Activated CD4-positive, alpha-beta memory T cell treated with anti-CD3 and anti-CD28 coated beads, Interleukin-2, amount 10 ng/mL, durations not matched to agents 7 days and 5 days (primary cell): ENCODE measurements at regions not wholly inside any gene's neighbourhood (a gene's known extent, or its start where the extent isn't known, plus 50 kb on each side); places are given as distances from the start of the nearest gene placed in this dataset.
"Not testable (repeated sequence)": the region's sequence is repeated elsewhere in the genome, so short reads cannot be mapped to it uniquely, and the experiment has no call there.

Source experiments
- CTCF ChIA-PET: fragments of 350-600 bp; sonication (Branson Sonifier 250); formaldehyde crosslinking; loops from one replicate; lab custom pipeline; 2021; ENCODE audit warnings: antibody characterized with exemption, inconsistent platforms; lab: Charles Lee
- POLR2A ChIA-PET: fragments of 350-600 bp; sonication (Branson Sonifier 250); formaldehyde crosslinking; loops from one replicate; lab custom pipeline; 2021; ENCODE audit warnings: antibody characterized with exemption; lab: Charles Lee
- DNase-seq: peaks from one replicate; pipeline ENCODE4 v3.0.0-alpha.2; 2020
- H3K27ac Mint-ChIP-seq: one replicate; pipeline ENCODE4 v1.8.0; 2021; ENCODE audit warnings: mild to moderate bottlenecking, mixed read lengths
- H3K27me3 Mint-ChIP-seq: one replicate; pipeline ENCODE4 v1.8.0; 2021; ENCODE audit warnings: mixed read lengths
- H3K36me3 Mint-ChIP-seq: one replicate; pipeline ENCODE4 v1.8.0; 2021; ENCODE audit warnings: low read depth, mixed read lengths
- H3K4me1 Mint-ChIP-seq: one replicate; pipeline ENCODE4 v1.8.0; 2021; ENCODE audit warnings: mixed read lengths
- H3K4me3 Mint-ChIP-seq: one replicate; pipeline ENCODE4 v1.8.0; 2021; ENCODE audit warnings: mild to moderate bottlenecking, mixed read lengths
- H3K9me3 Mint-ChIP-seq: one replicate; pipeline ENCODE4 v1.8.0; 2021; ENCODE audit warnings: mixed read lengths

DNA sequence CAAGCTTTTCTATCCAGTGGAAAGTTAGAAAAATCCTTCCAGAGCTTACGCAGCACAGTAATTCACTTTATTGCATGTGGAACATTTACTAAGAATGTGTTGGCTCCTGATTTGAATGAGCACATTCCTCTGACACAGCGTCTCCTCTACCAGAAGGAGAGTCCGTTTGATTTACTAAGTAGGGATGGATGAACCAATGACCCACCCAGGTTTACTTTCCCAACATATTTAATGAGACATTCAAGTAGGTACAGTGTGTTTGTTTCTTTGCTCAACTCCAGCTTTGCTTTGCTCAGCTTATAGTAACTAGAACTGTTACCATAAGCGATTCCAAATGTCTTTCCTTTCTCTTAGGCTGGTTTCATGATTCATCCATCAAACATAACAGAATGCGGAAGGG lies 161.7 kb downstream of the SMARCA1 start:
- H3K4me1 Mint-ChIP-seq: no peaks in the 10 kb centered on the region
- no peaks in the 10 kb centered on the region for H3K9me3 Mint-ChIP-seq
- DNase-seq: no peak
- CTCF ChIA-PET: no interaction called here
- no peaks in the 10 kb centered on the region for H3K27me3 Mint-ChIP-seq
- no peak overlapping the region for H3K27ac Mint-ChIP-seq
- no peak overlapping the region for H3K4me3 Mint-ChIP-seq
- no peaks in the 10 kb centered on the region for H3K36me3 Mint-ChIP-seq
- POLR2A ChIA-PET: no interaction called here

DNA sequence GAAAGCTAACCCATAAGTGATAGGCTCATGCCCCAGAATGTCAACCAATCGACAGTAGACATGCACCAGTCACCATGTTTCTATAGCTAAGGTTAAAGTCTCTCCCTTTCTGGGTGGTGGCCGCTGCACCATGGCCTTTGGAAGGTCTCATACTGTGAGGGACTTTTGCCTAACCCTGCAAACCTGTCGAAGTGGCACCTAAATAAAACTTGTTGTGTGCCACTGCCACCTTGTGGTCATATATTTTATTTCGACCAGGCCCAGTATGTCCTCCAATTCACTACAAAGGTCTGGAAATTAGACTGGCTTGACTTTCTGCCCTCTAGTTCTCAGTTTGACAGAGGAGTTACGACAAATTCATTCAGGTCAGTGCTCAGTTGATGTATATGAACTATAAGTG lies 163.1 kb downstream of the SMARCA1 start:
- no peaks in the 10 kb centered on the region for H3K27me3 Mint-ChIP-seq
- no peaks in the 10 kb centered on the region for H3K9me3 Mint-ChIP-seq
- CTCF ChIA-PET: no interaction called here
- no peak overlapping the region for H3K27ac Mint-ChIP-seq
- H3K4me3 Mint-ChIP-seq: no peak overlapping the region
- DNase-seq: peak; percentile 36
- no peaks in the 10 kb centered on the region for H3K4me1 Mint-ChIP-seq
- POLR2A ChIA-PET: no interaction called here
- no peaks in the 10 kb centered on the region for H3K36me3 Mint-ChIP-seq

DNA sequence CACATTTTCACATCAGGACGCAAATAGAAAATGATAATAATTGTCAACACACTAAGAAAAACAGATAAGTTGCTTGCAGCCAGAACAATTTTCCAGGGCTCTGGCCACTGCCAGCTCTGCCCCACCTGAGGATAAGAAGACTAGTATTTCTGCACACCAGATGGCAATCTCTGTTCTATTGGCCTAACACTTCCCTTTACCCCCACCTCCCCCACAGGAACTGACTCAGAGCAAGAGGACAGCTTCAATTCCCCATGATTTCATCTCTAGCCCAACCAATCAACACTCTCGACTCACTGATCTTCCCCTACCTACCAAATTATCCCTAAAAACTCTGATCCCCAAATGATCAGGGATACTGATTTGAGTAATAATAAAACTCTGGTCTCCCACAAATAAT lies 164.0 kb downstream of the SMARCA1 start:
- ChIA-PET CTCF (no interaction called here), POLR2A (no interaction called here)
- Mint-ChIP-seq H3K4me1 (no peaks in the 10 kb centered on the region), H3K36me3 (no peaks in the 10 kb centered on the region), H3K4me3 (no peak overlapping the region), H3K9me3 (no peaks in the 10 kb centered on the region), H3K27me3 (no peaks in the 10 kb centered on the region), H3K27ac (no peak overlapping the region)
- DNase-seq: no peak

DNA sequence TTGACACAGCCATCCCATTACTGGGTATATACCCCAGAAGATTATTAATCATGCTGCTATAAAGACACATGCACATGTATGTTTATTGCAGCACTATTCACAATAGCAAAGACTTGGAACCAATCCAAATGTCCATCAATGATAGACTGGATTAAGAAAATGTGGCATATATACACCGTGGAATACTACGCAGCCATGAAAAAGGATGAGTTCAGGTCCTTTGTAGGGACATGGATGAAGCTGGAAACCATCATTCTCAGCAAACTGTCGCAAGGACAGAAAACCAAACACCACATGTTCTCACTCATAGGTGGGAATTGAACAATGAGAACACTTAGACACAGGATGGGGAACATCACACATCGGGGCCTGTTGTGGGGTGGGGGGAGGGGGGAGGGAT lies 165.9 kb downstream of the SMARCA1 start:
- CTCF ChIA-PET, DNase-seq, H3K9me3 Mint-ChIP-seq, H3K27ac Mint-ChIP-seq, H3K4me1 Mint-ChIP-seq, POLR2A ChIA-PET, H3K36me3 Mint-ChIP-seq, H3K4me3 Mint-ChIP-seq, H3K27me3 Mint-ChIP-seq: not testable (repeated sequence)

DNA sequence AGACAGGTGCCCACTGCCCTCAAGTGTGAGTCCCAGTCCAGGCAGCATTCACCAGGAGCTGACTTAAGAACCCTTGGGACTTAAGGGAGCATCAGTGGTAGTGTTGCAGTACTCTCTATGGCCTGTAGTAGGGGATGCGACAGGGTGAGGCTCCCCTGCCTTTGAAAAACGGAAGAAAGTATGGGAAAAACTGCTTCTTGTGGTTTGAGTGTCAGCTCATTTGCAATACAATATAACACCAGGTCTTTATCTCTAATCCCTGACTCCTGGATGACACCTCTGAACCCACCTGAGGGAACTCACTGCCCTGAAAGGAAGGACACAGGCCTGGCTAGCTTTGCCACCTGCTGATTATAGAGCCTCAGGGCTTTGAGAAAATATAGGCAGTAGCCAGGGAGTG lies 176.0 kb downstream of the SMARCA1 start:
- ChIA-PET POLR2A (no interaction called here), CTCF (no interaction called here)
- Mint-ChIP-seq H3K4me3 (no peak overlapping the region), H3K4me1 (no peaks in the 10 kb centered on the region), H3K27ac (no peak overlapping the region), H3K27me3 (no peaks in the 10 kb centered on the region), H3K36me3 (no peaks in the 10 kb centered on the region), H3K9me3 (peaks cover 6% of the 10 kb centered on the region)
- DNase-seq: no peak

DNA sequence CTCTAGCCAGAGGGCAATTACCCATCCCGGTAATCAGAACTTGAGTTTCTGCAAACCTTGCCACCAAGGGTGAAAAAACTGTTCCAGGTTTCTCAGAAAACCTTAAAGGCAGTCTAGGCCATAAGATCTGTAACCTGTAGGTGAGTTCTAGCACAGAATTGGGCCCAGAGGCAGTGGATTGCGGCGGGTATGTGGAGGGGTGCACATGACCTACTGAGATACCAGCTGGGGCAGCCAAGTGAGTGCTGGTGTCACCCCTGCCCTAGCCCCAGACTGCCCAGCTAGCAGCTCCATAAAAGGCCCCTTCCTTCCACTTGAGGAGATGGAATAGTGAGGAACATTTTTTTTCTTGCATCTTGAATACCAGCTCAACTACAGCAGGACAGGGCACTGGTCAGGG lies 176.7 kb downstream of the SMARCA1 start:
- Mint-ChIP-seq H3K36me3 (no peaks in the 10 kb centered on the region), H3K27me3 (no peaks in the 10 kb centered on the region), H3K4me3 (no peak overlapping the region), H3K27ac (no peak overlapping the region), H3K9me3 (peaks cover 6% of the 10 kb centered on the region), H3K4me1 (no peaks in the 10 kb centered on the region)
- POLR2A ChIA-PET: no interaction called here
- CTCF ChIA-PET: no interaction called here
- DNase-seq: no peak

DNA sequence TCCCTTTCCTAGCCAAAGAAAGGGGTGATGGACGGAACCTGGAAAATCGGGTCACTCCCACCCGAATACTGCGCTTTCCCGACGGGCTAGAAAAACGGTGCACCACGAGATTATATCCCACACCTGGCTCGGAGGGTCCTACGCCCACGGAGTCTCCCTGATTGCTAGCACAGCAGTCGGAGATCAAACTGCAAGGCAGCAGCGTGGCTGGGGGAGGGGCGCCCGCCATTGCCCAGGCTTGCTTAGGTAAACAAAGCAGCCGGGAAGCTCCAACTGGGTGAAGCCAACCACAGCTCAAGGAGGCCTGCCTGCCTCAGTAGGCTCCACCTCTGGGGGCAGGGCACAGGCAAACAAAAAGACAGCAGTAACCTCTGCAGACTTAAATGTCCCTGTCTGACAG lies 186.0 kb downstream of the SMARCA1 start:
- POLR2A ChIA-PET, H3K27me3 Mint-ChIP-seq, H3K9me3 Mint-ChIP-seq, CTCF ChIA-PET, H3K4me3 Mint-ChIP-seq, H3K36me3 Mint-ChIP-seq, DNase-seq, H3K4me1 Mint-ChIP-seq, H3K27ac Mint-ChIP-seq: not testable (repeated sequence)

DNA sequence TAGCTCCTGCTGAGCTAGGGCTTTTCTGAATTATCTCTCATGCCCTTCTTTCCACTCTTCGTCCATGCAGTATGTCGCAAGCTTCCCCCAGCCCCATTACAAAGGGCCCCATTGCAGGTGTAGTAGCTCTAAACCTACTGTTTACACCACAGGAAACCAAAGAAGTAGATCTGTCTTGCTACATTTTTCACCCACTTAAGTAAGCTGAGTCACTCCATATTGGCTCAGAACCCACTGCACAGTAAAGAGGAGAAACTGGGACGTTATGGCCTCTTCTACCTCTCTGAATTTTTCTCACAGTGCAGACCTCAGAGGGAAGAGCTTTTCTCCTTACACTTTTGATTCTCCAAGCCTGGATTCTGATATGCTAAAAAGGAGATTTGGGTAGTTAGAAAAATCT lies 200.2 kb downstream of the SMARCA1 start:
- ChIA-PET POLR2A (no interaction called here), CTCF (no interaction called here)

DNA sequence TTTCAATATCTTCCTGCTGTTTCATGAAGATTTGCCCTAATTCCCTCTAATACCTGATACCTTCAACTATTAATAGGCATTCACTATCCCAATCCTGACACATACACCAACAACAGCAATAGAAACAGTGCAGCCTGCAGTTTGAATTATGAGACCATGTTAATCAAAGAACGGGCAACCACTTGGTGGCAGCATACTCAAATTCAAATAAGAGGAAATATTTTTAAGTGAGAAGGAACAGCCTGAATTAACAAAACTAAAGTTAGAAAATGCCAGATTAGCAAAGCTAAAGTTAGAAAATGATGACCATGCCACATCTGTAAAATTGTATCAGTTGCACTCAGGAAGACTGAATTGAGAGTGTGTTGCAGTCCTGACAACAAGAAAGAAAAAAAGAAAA lies 204.9 kb downstream of the SMARCA1 start:
- Mint-ChIP-seq H3K36me3 (no peaks in the 10 kb centered on the region), H3K4me1 (no peaks in the 10 kb centered on the region), H3K9me3 (no peaks in the 10 kb centered on the region), H3K27ac (no peak overlapping the region), H3K4me3 (no peak overlapping the region), H3K27me3 (no peaks in the 10 kb centered on the region)
- CTCF ChIA-PET: no interaction called here
- DNase-seq: no peak
- POLR2A ChIA-PET: no interaction called here

More for the DNA sequence above, 200.2 kb downstream of the SMARCA1 start:
- no peaks in the 10 kb centered on the region for H3K27me3 Mint-ChIP-seq
- no peaks in the 10 kb centered on the region for H3K9me3 Mint-ChIP-seq
- no peaks in the 10 kb centered on the region for H3K36me3 Mint-ChIP-seq
- no peak overlapping the region for H3K27ac Mint-ChIP-seq
- H3K4me3 Mint-ChIP-seq: no peak overlapping the region
- DNase-seq: no peak
- no peaks in the 10 kb centered on the region for H3K4me1 Mint-ChIP-seq

DNA sequence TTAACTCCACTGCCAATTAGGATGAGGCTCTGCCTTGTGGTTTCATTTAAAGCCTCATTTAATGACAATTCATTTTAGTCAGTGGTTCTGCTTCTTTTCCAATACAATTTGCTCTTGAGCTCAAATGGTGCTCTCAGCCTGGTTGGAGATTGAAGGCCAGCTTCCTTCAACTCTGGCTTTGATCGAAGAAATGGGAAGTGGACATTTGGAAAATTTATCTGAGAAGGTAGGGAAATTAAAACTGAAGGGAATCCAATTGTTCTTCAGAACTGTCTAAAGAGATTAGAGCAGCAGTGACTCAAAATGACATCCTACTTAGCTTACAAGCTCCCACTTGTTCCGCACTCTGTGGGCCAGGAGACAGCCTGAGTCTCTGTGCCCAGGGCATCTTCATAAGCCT lies 206.8 kb downstream of the SMARCA1 start:
- Mint-ChIP-seq H3K27me3 (no peaks in the 10 kb centered on the region), H3K36me3 (no peaks in the 10 kb centered on the region), H3K27ac (no peak overlapping the region), H3K9me3 (no peaks in the 10 kb centered on the region), H3K4me3 (no peak overlapping the region), H3K4me1 (no peaks in the 10 kb centered on the region)
- ChIA-PET POLR2A (no interaction called here), CTCF (no interaction called here)
- DNase-seq: no peak

DNA sequence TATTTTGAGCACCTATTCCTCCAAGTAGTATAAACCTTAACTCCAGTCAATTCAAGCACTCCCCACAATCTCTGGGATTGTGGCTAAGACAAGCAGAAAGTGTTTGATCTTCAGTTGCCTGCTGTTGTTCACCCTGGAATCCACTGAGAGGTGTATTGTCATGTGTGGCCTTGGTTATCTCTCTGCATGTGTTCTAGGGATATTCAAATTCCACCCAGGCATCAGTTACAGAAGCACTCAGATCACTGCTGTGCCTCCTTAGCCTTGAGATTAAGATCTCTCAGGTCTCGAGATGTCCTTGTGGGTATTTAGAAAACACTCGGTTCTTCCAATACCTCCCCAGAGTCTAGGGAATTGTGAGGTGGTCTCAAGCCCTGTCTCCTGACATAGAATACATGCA lies 213.3 kb downstream of the SMARCA1 start:
- no peaks in the 10 kb centered on the region for H3K27me3 Mint-ChIP-seq
- no peaks in the 10 kb centered on the region for H3K4me1 Mint-ChIP-seq
- H3K4me3 Mint-ChIP-seq: no peak overlapping the region
- POLR2A ChIA-PET: no interaction called here
- DNase-seq: no peak
- no peaks in the 10 kb centered on the region for H3K9me3 Mint-ChIP-seq
- no peak overlapping the region for H3K27ac Mint-ChIP-seq
- H3K36me3 Mint-ChIP-seq: no peaks in the 10 kb centered on the region
- CTCF ChIA-PET: no interaction called here

DNA sequence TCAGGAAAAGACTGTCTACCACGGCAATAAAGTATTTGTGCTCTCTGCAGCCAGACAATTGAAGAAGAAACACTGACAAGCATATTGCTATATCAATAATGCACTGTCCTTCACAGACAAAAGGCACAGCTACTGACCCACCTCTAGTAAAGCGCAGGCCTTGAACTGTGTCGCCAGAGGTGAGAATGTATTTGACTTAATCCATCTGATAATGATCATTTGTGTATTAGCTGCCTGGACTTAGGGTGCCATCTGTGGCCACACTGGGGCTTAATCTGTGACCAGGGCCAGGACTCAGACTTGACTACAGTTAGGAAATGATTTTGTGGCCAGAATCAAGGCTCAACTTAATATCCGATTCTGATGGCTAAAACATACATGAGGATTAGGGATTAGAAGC lies 260.4 kb downstream of the SMARCA1 start:
- no peaks in the 10 kb centered on the region for H3K36me3 Mint-ChIP-seq
- no peaks in the 10 kb centered on the region for H3K9me3 Mint-ChIP-seq
- ChIA-PET CTCF (no interaction called here), POLR2A (no interaction called here)
- no peak overlapping the region for H3K27ac Mint-ChIP-seq
- no peak for DNase-seq
- H3K4me1 Mint-ChIP-seq: no peaks in the 10 kb centered on the region
- H3K27me3 Mint-ChIP-seq: no peaks in the 10 kb centered on the region
- no peak overlapping the region for H3K4me3 Mint-ChIP-seq

DNA sequence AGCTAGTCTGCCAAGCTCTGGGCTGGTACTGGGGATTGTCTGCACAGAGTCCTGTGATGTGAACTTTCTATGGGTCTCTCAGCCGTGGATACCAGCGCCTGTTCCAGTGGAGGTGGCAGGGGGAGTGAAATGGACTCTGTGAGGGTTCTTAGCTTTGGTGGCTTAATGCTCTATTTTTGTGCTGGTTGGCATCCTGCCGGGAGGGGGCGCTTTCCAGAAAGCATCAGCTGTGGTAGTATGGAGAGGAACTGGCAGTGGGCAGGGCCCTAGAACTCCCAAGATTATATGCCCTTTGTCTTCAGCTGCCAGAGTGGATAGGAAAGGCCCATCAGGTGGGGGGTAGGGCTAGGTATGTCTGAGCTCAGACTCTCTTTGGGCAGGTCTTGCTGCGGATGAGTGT lies 267.8 kb downstream of the SMARCA1 start:
- H3K4me3 Mint-ChIP-seq, POLR2A ChIA-PET, H3K36me3 Mint-ChIP-seq, CTCF ChIA-PET, H3K9me3 Mint-ChIP-seq, H3K27me3 Mint-ChIP-seq, H3K27ac Mint-ChIP-seq, DNase-seq, H3K4me1 Mint-ChIP-seq: not testable (repeated sequence)

DNA sequence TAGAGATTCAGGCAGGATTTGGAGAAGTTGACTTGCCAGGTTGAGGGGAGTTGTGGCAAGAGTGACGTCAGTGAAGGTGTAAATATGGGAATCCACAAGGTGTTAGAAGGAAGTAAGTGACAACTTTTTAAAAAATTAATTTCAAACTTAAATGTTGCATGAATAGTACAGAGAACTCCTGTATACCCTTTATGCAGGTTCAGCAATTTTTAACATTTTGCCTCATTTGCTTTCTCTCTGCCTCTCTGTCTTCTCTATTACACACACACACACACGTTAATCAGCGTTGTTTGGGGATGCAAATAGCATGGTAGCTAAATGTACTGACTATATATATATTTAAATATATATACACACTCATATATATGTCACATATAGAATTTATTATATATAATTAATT lies 273.7 kb downstream of the SMARCA1 start:
- no peak overlapping the region for H3K4me3 Mint-ChIP-seq
- H3K4me1 Mint-ChIP-seq: no peaks in the 10 kb centered on the region
- H3K36me3 Mint-ChIP-seq: no peaks in the 10 kb centered on the region
- no peak for DNase-seq
- no peaks in the 10 kb centered on the region for H3K27me3 Mint-ChIP-seq
- ChIA-PET CTCF (no interaction called here), POLR2A (no interaction called here)
- no peak overlapping the region for H3K27ac Mint-ChIP-seq
- no peaks in the 10 kb centered on the region for H3K9me3 Mint-ChIP-seq

DNA sequence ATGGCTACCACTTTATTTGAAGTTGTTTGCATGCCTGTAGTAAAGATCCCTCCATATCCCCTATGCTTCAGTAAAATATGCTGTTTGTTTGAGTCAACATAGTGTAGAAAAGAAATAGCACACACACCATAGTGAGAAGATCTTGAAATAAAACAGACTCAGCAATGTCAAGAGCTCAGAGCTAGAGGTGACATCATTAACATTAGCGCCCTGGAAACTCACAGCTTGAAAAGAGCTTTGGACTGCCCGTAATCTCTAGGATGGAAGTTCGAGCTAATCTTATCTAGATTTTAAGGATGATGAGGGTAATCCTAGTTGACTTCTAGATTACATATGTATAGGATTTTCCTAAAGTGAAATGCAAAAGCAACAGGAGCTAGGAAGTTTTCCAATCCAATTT lies 275.6 kb downstream of the SMARCA1 start:
- no peaks in the 10 kb centered on the region for H3K27me3 Mint-ChIP-seq
- POLR2A ChIA-PET: no interaction called here

More for the DNA sequence above, 275.6 kb downstream of the SMARCA1 start:
- Mint-ChIP-seq H3K36me3 (no peaks in the 10 kb centered on the region), H3K4me1 (no peaks in the 10 kb centered on the region), H3K4me3 (no peak overlapping the region), H3K27ac (no peak overlapping the region), H3K9me3 (no peaks in the 10 kb centered on the region)
- CTCF ChIA-PET: no interaction called here
- DNase-seq: no peak
